Brain pericyte (primary cell): ENCODE measurements at regions not wholly inside any gene's neighbourhood (a gene's known extent, or its start where the extent isn't known, plus 50 kb on each side); places are given as distances from the start of the nearest gene placed in this dataset.

Experiments
- DNase-seq: peaks from one replicate; pipeline ENCODE4 v3.0.0-alpha.2; 2012; ENCODE audit warnings: low read depth, low spot score

DNA sequence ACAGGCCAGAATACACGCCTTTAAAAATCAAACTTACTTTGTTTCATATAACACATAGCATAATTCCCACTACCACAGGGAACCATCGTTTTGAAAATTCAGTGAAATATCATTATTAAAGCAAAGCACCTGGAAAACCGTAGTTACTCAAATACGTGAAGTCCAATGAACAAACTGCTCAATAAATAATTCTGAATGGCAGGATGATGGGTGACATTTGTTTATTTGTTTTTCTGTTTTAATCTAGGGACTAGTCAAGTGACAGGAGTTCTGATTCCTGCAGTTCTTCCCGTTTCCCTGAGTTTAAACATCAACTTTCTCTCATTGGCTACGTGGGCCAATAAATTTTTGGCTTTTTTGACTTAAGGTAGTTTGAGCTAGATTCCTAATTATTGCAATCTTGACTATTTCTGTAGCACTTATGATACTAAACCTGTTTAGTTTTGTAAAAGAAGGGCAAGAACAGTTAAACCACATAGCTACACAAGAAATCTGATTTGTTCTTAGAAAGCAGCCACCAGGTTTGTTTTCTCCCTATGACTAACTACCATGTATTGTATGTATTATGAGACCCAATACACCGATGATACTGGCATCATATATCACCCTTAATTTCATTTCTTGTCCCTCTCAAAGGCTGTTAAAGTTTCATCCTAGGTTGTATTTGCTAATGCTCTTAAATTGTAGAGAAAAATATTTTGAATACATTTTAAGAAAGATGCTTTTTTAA, 411.2 kb downstream of the SHQ1 start:
- DNase-seq, result no peak

DNA sequence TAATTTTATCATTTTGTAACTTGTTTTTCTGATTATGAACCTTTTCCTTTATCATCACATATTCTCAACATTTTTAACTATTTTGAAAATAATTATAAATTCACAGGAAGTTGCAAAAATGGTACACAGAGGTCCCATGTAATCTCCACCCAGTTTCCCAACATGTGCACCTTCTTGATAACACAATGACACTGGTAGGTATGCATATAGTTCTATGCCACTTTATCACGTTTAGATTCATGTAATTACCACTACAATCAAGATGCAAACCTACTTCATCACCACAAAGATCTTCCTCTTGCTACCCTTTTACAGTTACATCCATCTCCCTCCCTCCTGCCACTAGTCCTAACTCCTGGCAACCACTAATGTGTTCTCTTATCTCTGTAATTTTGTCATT, 413.9 kb downstream of the SHQ1 start:
- no peak for DNase-seq

DNA sequence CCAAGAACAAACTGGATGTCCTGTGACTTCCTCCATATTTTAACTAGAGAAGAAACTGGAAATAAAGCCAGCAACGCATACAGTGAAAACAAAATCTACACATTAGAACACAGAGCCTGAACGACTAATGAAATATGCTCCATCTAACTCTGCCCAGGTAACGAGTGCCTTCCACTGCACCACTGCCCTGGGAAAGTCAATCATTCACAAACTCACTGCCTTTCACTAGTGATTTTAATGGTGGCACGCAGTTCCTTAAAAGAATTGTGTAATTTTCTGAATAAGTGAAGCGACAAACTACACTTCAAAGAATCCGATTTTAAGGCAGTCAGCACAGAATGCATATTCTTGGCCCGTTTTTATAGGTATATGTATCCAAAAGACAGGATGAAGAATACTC, 416.0 kb downstream of the SHQ1 start:
- DNase-seq, result no peak

GRCh38 chr3:72429589-72430353, 418.5 kb downstream of the SHQ1 start:
- no peak for DNase-seq

- no peak for DNase-seq
Measured at GRCh38 chr3:72428803-72429202, 419.4 kb downstream of the SHQ1 start.

DNA sequence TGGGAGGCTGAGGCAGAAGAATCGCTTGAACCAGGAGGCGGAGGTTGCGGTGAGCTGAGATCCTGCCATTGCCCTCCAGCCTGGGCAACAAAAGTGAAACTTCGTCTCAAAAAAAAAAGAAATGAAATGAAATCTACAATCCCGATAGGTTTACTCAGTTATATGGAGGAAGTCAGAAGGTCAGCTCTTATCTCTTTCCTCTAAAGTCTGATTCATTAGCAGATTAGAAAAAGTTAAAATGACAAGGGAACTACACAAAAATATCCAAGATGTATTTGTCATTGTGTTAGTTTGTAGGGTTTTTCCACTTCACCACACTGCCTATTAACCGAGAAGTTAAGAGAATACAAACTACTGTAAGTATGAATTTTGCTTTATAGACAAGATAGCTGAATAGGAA, 420.6 kb downstream of the SHQ1 start:
- DNase-seq, result no peak

- no peak for DNase-seq
Measured at GRCh38 chr3:72426618-72427397, 421.4 kb downstream of the SHQ1 start.

- DNase-seq, result no peak
Measured at GRCh38 chr3:72423643-72424042, 424.6 kb downstream of the SHQ1 start.

DNA sequence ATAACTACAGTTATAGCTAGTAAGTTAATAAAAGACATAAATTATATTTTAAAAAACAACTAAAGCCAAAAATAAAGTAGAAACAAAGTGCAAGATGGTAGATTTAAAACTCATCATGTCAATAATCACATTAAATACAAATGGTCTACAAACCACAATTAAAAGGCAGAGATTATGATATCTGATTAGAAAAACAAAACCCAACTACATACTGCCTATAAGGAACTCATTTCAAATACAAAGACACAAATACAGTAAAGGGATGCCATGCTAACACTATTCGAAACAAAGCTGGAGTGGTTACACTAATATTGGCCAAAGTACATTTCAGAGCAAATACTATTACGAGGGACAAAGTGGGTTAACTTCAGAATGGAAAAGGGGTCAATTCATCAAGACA, 426.5 kb downstream of the SHQ1 start:
- DNase-seq, result no peak

DNA sequence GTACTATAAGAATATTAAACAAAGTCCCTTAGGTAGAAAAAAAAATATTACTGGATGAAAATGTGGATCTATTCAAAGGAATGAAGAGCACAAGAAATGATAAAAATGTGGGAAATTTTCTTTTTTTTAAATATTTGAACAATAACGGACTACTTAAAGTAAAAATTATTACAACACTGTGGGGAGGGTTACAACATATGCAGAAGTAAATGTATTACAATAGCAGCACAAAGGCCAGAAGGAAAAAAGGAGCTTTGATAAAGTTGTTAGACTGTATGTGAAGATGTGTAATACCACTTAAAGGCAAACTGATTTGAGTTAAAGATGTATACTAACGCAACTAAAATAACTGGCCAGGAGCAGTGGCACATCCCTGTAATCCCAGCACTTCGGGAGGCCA, 427.1 kb downstream of the SHQ1 start:
- DNase-seq, result no peak

DNA sequence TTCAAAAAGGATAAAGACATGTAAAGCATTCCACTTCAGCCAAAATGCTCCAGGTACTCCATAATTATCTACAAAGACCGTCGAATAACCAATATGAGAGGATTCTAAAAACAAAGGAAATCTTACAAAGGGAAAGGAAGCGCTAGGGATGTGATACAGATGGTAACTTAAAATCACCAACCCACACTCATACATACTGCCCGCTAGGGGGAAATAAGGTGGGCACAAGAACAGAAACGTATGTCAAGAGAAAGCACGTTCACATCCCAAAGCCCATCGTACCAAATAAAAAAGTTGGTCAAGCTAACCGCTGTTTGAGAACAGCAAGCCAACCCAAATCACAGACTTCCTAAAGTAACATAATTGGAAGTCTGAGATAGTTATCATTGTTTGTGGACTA, 429.4 kb downstream of the SHQ1 start:
- no peak for DNase-seq

DNA sequence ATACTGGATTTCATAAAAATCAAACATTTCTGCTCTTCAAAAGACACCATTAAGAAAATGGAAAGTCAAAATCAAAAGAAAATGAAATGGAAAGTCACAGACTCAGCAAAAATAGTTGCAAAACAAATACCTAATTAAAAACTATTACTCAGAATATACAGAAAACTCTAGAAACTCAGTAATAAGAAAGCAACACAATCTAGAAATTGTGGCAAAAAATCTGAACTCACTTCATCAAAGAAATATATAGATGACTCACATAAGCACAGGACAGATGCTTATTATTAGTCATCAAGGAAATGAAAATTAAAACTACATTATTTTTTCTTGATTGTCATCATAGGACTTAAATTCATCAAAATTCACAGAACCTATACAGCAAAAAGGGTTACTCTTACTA, 430.0 kb downstream of the SHQ1 start:
- DNase-seq, result no peak

GRCh38 chr3:72414481-72415016, 433.7 kb downstream of the SHQ1 start:
- no peak for DNase-seq

- no peak for DNase-seq
Measured at GRCh38 chr3:72413228-72413627, 435.0 kb downstream of the SHQ1 start.

DNA sequence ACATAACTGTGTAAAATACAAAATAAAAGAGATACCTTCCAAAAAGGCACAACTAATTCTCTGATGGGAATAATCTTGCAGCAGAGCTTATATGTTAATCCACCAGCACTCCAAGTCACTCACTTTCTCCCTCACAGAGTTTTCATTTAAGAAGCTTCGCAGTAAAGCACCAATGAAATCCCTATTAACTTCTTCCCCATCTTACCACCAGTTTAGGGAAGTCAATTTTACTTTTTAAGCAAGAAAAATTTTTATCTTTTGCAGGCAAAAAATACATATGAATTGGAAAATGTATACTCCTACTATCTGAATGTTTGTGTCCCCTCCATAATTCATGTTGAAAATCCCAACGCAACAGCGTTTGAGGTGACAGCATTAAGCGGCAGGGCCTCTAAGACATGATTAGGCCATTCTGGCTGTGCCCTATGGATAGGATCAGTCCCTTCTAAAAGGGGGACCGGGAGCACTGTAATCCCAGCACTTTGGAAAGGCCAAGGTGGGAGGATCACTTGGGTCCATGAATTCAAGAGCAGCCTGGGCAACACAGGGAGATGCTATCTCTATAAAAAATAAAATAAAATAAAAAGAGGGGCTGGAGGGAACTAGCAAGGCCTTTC, 435.8 kb downstream of the SHQ1 start:
- DNase-seq, result no peak

DNA sequence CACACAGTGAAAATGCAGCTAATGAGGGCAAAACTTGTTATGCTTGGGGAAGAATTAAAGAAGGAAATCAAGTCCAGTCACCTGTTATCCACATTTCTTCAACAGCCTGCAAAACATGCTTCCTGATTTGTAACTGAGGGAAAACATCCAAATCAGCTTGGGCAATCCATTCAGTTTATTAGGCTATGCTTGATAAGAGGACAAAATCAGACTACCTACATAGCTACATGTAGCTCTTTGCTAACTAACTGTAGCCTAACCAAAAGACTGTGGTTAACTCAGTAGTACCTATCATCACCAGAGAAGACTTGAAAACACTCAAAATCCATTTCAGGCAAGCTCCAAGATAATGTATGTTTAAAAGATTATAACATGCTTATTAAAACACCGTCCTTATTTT, 436.4 kb downstream of the SHQ1 start:
- DNase-seq, result no peak

DNA sequence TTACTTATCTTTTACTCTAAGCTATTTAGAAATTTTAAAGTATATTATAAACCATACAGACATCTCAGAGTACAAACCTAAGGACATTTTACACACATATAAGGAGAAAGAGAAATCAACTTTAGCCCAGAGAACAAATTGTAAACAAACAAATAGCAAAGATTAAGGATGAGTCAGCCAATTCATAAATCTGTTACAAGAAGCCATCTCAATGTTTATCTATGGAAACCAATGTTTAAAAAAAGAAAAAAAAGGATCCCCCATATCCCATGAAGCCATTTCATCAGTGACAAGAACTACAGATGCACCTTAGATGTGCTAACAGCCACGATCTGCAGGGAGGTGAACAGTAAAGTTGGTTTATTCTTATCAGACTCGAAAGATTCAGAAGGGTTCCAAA, 437.1 kb downstream of the SHQ1 start:
- DNase-seq, result no peak

- no peak for DNase-seq
Measured at GRCh38 chr3:72408983-72409779, 439.1 kb downstream of the SHQ1 start.

DNA sequence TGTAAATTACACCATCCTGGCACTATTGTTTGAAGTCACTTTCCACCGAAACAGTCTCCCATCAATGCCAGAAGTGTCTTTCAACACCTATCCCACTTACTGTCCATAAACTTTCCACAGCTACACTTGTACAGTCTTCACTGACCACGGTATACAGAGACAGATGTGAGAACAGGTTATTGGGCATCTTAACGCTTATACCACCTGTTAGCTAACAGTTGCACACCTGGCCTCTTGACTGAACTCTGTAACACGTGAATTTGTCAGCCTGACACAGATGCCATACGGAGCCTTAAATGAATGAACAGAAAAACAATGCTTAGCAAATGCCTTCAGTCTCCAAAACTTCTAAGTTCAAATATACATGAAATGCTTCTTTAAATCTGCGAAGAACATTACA, 440.5 kb downstream of the SHQ1 start:
- DNase-seq, result no peak

GRCh38 chr3:72405943-72406566, 442.2 kb downstream of the SHQ1 start:
- no peak for DNase-seq
